ENCODE measurements at regions not wholly inside any gene's neighbourhood (a gene's known extent, or its start where the extent isn't known, plus 50 kb on each side); places are given as distances from the start of the nearest gene placed in this dataset.

DNA sequence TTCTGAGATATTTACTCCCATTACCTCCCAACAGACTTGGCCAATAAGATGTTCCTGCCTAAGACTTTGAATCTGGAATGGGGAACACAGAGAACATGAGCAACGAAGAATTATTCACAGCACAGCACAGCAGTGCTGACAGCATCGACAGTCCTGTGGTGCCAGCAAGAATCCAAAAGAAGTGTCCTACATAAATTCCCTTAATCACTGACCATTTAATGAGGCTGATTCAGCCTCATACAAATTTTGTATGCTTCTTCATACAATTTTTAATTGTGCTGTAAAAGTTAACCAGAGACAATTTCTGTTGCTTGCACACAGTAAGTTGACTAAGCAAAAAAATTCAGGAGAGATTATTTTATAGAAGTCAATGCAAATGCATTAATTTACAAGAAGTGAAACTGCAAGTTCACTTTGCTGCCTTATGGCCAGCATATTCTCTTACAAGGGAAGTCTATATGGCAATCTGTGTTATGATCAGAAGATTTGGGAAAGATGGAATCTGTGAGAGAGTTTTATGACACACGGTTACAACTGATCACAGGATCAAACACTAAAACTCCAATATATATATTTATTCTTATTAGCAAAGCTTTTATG is 855.9 kb downstream of the LTN1 start:
- Histone ChIP-seq H3K27me3 (ENCODE audit: low read length) (no peaks in the 10 kb centered on the region), H3K4me1 (ENCODE audit: low read length) (peaks cover 6% of the 10 kb centered on the region), H3K9me3 (ENCODE audit: low read length) (no peaks in the 10 kb centered on the region), H3K79me2 (ENCODE audit: low read length) (no peaks in the 10 kb centered on the region), H3K36me3 (ENCODE audit: insufficient read depth, low read length) (no peaks in the 10 kb centered on the region), H3K4me3 (ENCODE audit: low read length) (no peak overlapping the region), H3K9me2 (replicated peaks; ENCODE audit: insufficient read depth, low read length) (no peaks in the 10 kb centered on the region), H4K20me1 (ENCODE audit: insufficient read depth, low read depth, low read length) (no peaks in the 10 kb centered on the region), H3K9ac (ENCODE audit: low read length) (no peak overlapping the region), H3K4me2 (ENCODE audit: low read depth, low read length, poor library complexity, severe bottlenecking) (no peak overlapping the region), H3K27ac (ENCODE audit: low read length) (no peak overlapping the region), H2AFZ (ENCODE audit: low read length) (no peak overlapping the region)
- DNase-seq: peak; percentile 44

GRCh38 chr21:28135646-28136045 is 857.0 kb downstream of the LTN1 start:
- no peaks in the 10 kb centered on the region for H3K79me2 ChIP-seq (ENCODE audit: low read length)
- no peak overlapping the region for H2AFZ ChIP-seq (ENCODE audit: low read length)
- no peak overlapping the region for H3K4me2 ChIP-seq (ENCODE audit: low read depth, low read length, poor library complexity, severe bottlenecking)
- H3K27me3 ChIP-seq (ENCODE audit: low read length): no peaks in the 10 kb centered on the region
- H3K9me2 ChIP-seq (replicated peaks; ENCODE audit: insufficient read depth, low read length): no peaks in the 10 kb centered on the region
- H4K20me1 ChIP-seq (ENCODE audit: insufficient read depth, low read depth, low read length): no peaks in the 10 kb centered on the region
- no peak overlapping the region for H3K4me3 ChIP-seq (ENCODE audit: low read length)
- H3K9me3 ChIP-seq (ENCODE audit: low read length): no peaks in the 10 kb centered on the region; the same call in 1 of the 2 replicates
- no peak for DNase-seq
- H3K4me1 ChIP-seq (ENCODE audit: low read length): peaks cover 6% of the 10 kb centered on the region
- H3K9ac ChIP-seq (ENCODE audit: low read length): no peak overlapping the region
- no peak overlapping the region for H3K27ac ChIP-seq (ENCODE audit: low read length)
- no peaks in the 10 kb centered on the region for H3K36me3 ChIP-seq (ENCODE audit: insufficient read depth, low read length)

- no peak overlapping the region for H3K27ac ChIP-seq (ENCODE audit: low read length)
- no peaks in the 10 kb centered on the region; the same call in 1 of the 2 replicates for H3K9me3 ChIP-seq (ENCODE audit: low read length)
- H3K9ac ChIP-seq (ENCODE audit: low read length): no peak overlapping the region
- no peaks in the 10 kb centered on the region for H3K79me2 ChIP-seq (ENCODE audit: low read length)
- no peak overlapping the region for H3K4me3 ChIP-seq (ENCODE audit: low read length)
- peaks cover 6% of the 10 kb centered on the region for H3K4me1 ChIP-seq (ENCODE audit: low read length)
- H4K20me1 ChIP-seq (ENCODE audit: insufficient read depth, low read depth, low read length): no peaks in the 10 kb centered on the region
- H3K4me2 ChIP-seq (ENCODE audit: low read depth, low read length, poor library complexity, severe bottlenecking): no peak overlapping the region
- H3K27me3 ChIP-seq (ENCODE audit: low read length): no peaks in the 10 kb centered on the region
- no peak for DNase-seq
- H3K36me3 ChIP-seq (ENCODE audit: insufficient read depth, low read length): no peaks in the 10 kb centered on the region
- H2AFZ ChIP-seq (ENCODE audit: low read length): no peak overlapping the region
- no peaks in the 10 kb centered on the region for H3K9me2 ChIP-seq (replicated peaks; ENCODE audit: insufficient read depth, low read length)
These were observed 859.6 kb downstream of the LTN1 start for GRCh38 chr21:28133116-28133515.

DNA sequence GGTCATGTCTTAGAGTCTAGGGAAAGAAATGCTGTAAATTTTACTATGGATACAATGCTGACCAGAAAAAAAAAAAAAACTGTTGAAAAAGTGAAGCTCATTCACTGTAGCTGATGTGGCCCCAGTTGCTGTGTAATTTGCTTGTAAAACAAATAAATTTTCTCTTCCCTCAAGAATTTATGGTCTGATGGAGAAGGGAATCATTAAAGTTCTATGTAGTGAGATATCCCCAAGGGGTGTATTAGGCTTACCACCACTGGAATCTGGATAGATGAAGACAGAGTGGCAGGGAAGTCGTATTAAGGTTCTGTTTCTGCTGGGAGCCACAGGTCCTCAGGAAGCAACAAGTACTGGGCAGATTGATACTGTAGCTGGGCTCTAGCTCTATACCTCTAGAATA is 860.0 kb downstream of the LTN1 start:
- Histone ChIP-seq H4K20me1 (ENCODE audit: insufficient read depth, low read depth, low read length) (no peaks in the 10 kb centered on the region), H3K4me2 (ENCODE audit: low read depth, low read length, poor library complexity, severe bottlenecking) (no peak overlapping the region), H3K79me2 (ENCODE audit: low read length) (no peaks in the 10 kb centered on the region), H3K27ac (ENCODE audit: low read length) (no peak overlapping the region), H3K4me3 (ENCODE audit: low read length) (no peak overlapping the region), H3K36me3 (ENCODE audit: insufficient read depth, low read length) (no peaks in the 10 kb centered on the region), H3K9me2 (replicated peaks; ENCODE audit: insufficient read depth, low read length) (no peaks in the 10 kb centered on the region), H3K9ac (ENCODE audit: low read length) (no peak overlapping the region), H2AFZ (ENCODE audit: low read length) (no peak overlapping the region), H3K27me3 (ENCODE audit: low read length) (no peaks in the 10 kb centered on the region), H3K4me1 (ENCODE audit: low read length) (peaks cover 6% of the 10 kb centered on the region), H3K9me3 (ENCODE audit: low read length) (no peaks in the 10 kb centered on the region; the same call in 1 of the 2 replicates)
- no peak for DNase-seq

GRCh38 chr21:28127175-28127785 is 865.4 kb downstream of the LTN1 start:
- H2AFZ ChIP-seq (ENCODE audit: low read length): no peak overlapping the region
- no peak overlapping the region for H3K4me3 ChIP-seq (ENCODE audit: low read length)
- DNase-seq: no peak
- H3K36me3 ChIP-seq (ENCODE audit: insufficient read depth, low read length): no peaks in the 10 kb centered on the region
- no peak overlapping the region for H3K4me2 ChIP-seq (ENCODE audit: low read depth, low read length, poor library complexity, severe bottlenecking)
- no peaks in the 10 kb centered on the region for H3K79me2 ChIP-seq (ENCODE audit: low read length)
- H3K9ac ChIP-seq (ENCODE audit: low read length): no peak overlapping the region
- no peak overlapping the region for H3K27ac ChIP-seq (ENCODE audit: low read length)
- no peaks in the 10 kb centered on the region for H3K4me1 ChIP-seq (ENCODE audit: low read length)
- H3K9me3 ChIP-seq (ENCODE audit: low read length): no peaks in the 10 kb centered on the region; the same call in 1 of the 2 replicates
- no peaks in the 10 kb centered on the region for H3K27me3 ChIP-seq (ENCODE audit: low read length)
- H3K9me2 ChIP-seq (replicated peaks; ENCODE audit: insufficient read depth, low read length): no peaks in the 10 kb centered on the region
- no peaks in the 10 kb centered on the region for H4K20me1 ChIP-seq (ENCODE audit: insufficient read depth, low read depth, low read length)

GRCh38 chr21:28126521-28127174 is 866.0 kb downstream of the LTN1 start:
- no peak for DNase-seq
- Histone ChIP-seq H2AFZ (ENCODE audit: low read length) (no peak overlapping the region), H3K27me3 (ENCODE audit: low read length) (no peaks in the 10 kb centered on the region), H3K9me2 (replicated peaks; ENCODE audit: insufficient read depth, low read length) (no peaks in the 10 kb centered on the region), H3K79me2 (ENCODE audit: low read length) (no peaks in the 10 kb centered on the region), H3K27ac (ENCODE audit: low read length) (no peak overlapping the region), H4K20me1 (ENCODE audit: insufficient read depth, low read depth, low read length) (no peaks in the 10 kb centered on the region), H3K9me3 (ENCODE audit: low read length) (no peaks in the 10 kb centered on the region; the same call in 1 of the 2 replicates), H3K4me2 (ENCODE audit: low read depth, low read length, poor library complexity, severe bottlenecking) (no peak overlapping the region), H3K4me1 (ENCODE audit: low read length) (no peaks in the 10 kb centered on the region), H3K4me3 (ENCODE audit: low read length) (no peak overlapping the region), H3K36me3 (ENCODE audit: insufficient read depth, low read length) (no peaks in the 10 kb centered on the region), H3K9ac (ENCODE audit: low read length) (no peak overlapping the region)

DNA sequence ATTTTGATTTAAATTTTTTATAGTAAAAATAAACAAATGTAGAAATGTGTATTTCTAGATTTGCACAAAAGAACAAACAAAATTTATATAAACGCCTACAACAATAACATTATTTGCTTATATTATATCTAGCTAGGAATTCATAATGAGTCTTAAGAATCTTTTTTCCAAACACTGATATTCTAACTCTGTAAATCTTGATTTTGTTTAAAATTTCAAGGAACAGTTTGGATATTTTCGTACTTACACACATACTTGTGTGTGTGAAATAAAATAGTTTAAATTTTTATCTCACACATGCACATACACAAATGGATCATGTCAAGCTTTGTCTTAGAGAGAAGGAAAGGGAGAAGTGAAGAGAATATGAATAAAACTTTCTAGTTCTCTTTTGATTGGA is 868.1 kb downstream of the LTN1 start:
- Histone ChIP-seq H2AFZ (ENCODE audit: low read length) (no peak overlapping the region), H3K27me3 (ENCODE audit: low read length) (no peaks in the 10 kb centered on the region), H3K9ac (ENCODE audit: low read length) (no peak overlapping the region), H3K4me2 (ENCODE audit: low read depth, low read length, poor library complexity, severe bottlenecking) (no peak overlapping the region), H3K9me2 (replicated peaks; ENCODE audit: insufficient read depth, low read length) (no peaks in the 10 kb centered on the region), H3K4me3 (ENCODE audit: low read length) (no peak overlapping the region), H4K20me1 (ENCODE audit: insufficient read depth, low read depth, low read length) (no peaks in the 10 kb centered on the region), H3K9me3 (ENCODE audit: low read length) (no peaks in the 10 kb centered on the region), H3K27ac (ENCODE audit: low read length) (no peak overlapping the region), H3K36me3 (ENCODE audit: insufficient read depth, low read length) (no peaks in the 10 kb centered on the region), H3K79me2 (ENCODE audit: low read length) (no peaks in the 10 kb centered on the region), H3K4me1 (ENCODE audit: low read length) (no peaks in the 10 kb centered on the region)
- DNase-seq: no peak

DNA sequence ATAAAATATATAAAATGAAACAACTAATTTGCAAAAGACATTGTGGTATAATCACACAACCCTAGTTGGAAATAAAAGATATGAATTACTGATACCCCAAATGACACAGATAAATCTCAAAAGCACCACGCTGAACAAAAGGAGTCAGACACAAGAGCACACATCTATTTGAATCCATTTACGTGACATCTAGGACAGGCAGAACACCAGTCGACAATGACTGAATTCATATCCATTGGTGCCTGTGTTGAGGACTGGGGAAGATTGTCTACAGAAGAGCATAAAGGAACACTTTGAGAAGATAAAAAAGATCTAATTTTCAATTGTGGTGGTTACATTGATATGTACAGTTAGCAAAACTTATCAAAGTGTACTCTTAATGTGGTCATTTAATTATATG is 874.1 kb downstream of the LTN1 start:
- H3K4me3 ChIP-seq (ENCODE audit: low read length): no peak overlapping the region
- H3K27me3 ChIP-seq (ENCODE audit: low read length): no peaks in the 10 kb centered on the region
- no peak overlapping the region for H2AFZ ChIP-seq (ENCODE audit: low read length)
- no peak overlapping the region for H3K27ac ChIP-seq (ENCODE audit: low read length)
- H3K4me1 ChIP-seq (ENCODE audit: low read length): no peaks in the 10 kb centered on the region
- no peaks in the 10 kb centered on the region for H4K20me1 ChIP-seq (ENCODE audit: insufficient read depth, low read depth, low read length)
- DNase-seq: no peak
- no peaks in the 10 kb centered on the region for H3K9me2 ChIP-seq (replicated peaks; ENCODE audit: insufficient read depth, low read length)
- no peak overlapping the region for H3K4me2 ChIP-seq (ENCODE audit: low read depth, low read length, poor library complexity, severe bottlenecking)
- no peaks in the 10 kb centered on the region for H3K9me3 ChIP-seq (ENCODE audit: low read length)
- no peak overlapping the region for H3K9ac ChIP-seq (ENCODE audit: low read length)
- H3K79me2 ChIP-seq (ENCODE audit: low read length): no peaks in the 10 kb centered on the region
- no peaks in the 10 kb centered on the region for H3K36me3 ChIP-seq (ENCODE audit: insufficient read depth, low read length)
